ENCODE measurements at regions not wholly inside any gene's neighbourhood (a gene's known extent, or its start where the extent isn't known, plus 50 kb on each side); places are given as distances from the start of the nearest gene placed in this dataset.

DNA sequence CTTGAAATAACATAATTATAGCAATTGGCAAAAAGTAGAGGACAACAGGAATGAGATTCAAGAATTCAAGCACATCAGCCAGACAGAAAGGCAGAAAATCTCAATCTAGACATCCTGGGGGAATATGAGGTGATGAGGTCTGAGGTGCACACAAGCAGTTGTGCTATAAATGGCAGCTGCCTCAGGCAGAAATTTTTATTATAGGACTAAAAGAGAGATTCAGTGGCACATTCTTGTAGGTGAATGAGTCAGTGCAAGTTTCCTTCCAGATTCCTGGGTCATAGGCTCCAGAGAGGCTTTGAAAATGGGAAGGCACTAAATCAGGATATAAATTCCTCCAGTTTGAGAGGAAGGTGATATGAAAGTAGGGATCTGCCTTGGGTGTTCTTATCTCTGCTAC, 127.2 kb upstream of the THSD7B start:
- Histone ChIP-seq H3K4me3 (no peak overlapping the region), H3K27me3 (no peaks in the 10 kb centered on the region), H3K4me1 (no peaks in the 10 kb centered on the region), H3K9me3 (no peaks in the 10 kb centered on the region), H3K27ac (no peak overlapping the region), H3K36me3 (no peaks in the 10 kb centered on the region)
- intact Hi-C loops (cut with DNase I) = no loop called here
- DNase-seq = no peak
- no peak for ATAC-seq
- TF ChIP-seq, protein P1, sequence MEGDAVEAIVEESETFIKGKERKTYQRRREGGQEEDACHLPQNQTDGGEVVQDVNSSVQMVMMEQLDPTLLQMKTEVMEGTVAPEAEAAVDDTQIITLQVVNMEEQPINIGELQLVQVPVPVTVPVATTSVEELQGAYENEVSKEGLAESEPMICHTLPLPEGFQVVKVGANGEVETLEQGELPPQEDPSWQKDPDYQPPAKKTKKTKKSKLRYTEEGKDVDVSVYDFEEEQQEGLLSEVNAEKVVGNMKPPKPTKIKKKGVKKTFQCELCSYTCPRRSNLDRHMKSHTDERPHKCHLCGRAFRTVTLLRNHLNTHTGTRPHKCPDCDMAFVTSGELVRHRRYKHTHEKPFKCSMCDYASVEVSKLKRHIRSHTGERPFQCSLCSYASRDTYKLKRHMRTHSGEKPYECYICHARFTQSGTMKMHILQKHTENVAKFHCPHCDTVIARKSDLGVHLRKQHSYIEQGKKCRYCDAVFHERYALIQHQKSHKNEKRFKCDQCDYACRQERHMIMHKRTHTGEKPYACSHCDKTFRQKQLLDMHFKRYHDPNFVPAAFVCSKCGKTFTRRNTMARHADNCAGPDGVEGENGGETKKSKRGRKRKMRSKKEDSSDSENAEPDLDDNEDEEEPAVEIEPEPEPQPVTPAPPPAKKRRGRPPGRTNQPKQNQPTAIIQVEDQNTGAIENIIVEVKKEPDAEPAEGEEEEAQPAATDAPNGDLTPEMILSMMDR (IDR thresholded peaks at IDR 0.05) = no peak

DNA sequence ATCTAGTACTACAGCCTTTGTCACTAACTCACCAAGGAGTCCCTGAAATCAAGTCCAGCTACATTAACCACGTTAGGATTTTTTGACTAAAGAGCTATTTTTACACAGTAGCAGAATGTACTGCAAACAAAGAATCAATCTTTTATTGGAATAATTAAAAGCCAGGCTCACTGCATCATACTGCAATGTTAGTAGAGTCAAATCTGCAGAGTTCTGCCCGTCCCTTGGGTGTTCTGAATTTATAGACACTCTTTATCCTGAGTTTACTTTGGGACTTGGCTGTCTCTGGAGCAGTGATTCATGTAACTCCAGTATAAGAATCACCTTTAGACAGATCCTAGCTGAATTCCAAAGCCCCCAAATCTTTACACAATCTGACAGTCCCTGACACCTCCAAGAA, 127.9 kb upstream of the THSD7B start:
- Histone ChIP-seq H3K4me3 (no peak overlapping the region), H3K36me3 (no peaks in the 10 kb centered on the region), H3K4me1 (no peaks in the 10 kb centered on the region), H3K27ac (no peak overlapping the region), H3K27me3 (no peaks in the 10 kb centered on the region), H3K9me3 (no peaks in the 10 kb centered on the region)
- intact Hi-C loops (cut with DNase I) = no loop called here
- TF ChIP-seq, protein P1 (IDR thresholded peaks at IDR 0.05) = no peak
- ATAC-seq (no peak), DNase-seq (no peak)

DNA sequence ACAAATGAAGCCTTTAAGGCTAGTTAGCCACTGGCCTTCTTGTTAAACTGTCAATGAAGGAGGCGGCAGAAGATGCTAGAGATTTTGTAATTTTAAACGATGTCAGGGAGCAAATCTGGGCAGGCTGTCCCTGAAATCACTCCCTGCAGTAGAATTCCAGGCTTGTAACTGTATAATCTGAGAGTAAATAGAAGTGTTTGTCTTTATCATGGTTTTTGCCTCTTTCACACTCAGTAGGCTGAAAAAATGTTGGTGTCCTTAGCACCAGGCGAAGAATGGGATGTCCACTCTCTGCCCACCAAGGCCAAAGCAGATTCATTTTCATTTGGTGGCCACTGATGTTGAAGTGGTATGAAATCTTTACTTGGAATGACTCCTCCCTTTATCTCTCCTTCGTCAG, 136.9 kb upstream of the THSD7B start:
- DNase-seq (no peak), ATAC-seq (no peak)
- intact Hi-C loops (cut with DNase I) = no loop called here
- Histone ChIP-seq H3K4me1 (no peaks in the 10 kb centered on the region), H3K27ac (no peak overlapping the region), H3K4me3 (no peak overlapping the region), H3K27me3 (no peaks in the 10 kb centered on the region), H3K9me3 (no peaks in the 10 kb centered on the region), H3K36me3 (no peaks in the 10 kb centered on the region)
- TF ChIP-seq, protein P1 (IDR thresholded peaks at IDR 0.05) = no peak

DNA sequence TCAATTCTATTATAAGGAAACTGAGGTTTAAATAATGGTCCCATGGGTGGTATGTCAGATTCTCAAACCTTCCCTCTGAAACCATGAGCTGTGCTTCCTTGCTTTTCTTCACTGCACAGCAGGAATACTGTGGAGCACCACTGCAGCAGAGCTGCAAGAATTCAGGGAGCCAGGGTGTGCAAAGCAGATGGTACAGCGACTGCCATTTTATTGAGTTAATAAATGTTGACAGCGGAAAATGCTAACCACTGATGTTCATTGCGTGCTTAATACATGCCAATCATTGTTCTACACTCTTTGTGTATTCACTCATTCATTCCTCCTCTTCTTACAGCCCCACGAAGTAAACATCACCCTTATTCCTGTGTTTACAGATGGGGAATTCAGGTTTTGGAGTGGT, 152.2 kb upstream of the THSD7B start:
- Histone ChIP-seq H3K9me3 (no peaks in the 10 kb centered on the region), H3K4me1 (no peaks in the 10 kb centered on the region), H3K36me3 (no peaks in the 10 kb centered on the region), H3K27ac (no peak overlapping the region), H3K4me3 (no peak overlapping the region), H3K27me3 (no peaks in the 10 kb centered on the region)
- intact Hi-C loops (cut with DNase I) = no loop called here
- TF ChIP-seq, protein P1 (IDR thresholded peaks at IDR 0.05) = no peak
- DNase-seq (no peak), ATAC-seq (no peak)

DNA sequence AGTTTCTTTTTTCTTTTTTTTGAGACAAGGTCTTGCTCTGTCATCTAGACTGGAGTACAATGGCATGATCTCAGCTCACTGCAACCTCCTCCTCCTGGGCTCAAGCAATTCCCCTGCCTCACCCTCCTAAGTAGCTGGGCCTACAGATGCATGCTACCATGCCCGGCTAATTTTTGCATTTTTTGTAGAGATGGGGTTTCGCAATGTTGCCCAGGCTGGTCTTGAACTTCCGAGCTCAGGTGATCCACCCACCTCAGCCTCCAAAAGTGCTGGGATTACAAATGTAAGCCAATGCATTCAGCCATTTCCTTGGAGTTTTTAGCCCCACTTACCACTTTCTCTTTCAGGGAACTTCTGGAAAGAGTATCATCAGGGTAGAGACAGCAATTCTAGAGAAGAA, 153.3 kb upstream of the THSD7B start:
- ATAC-seq (no peak), DNase-seq (no peak)
- TF ChIP-seq, protein P1 (IDR thresholded peaks at IDR 0.05) = no peak
- H3K27ac ChIP-seq = no peak overlapping the region
- no peaks in the 10 kb centered on the region for H3K36me3 ChIP-seq
- intact Hi-C loops (cut with DNase I) = no loop called here
- H3K27me3 ChIP-seq = no peaks in the 10 kb centered on the region
- no peaks in the 10 kb centered on the region for H3K4me1 ChIP-seq
- H3K9me3 ChIP-seq = no peaks in the 10 kb centered on the region
- H3K4me3 ChIP-seq = no peak overlapping the region

Data from left lung (tissue), 4 donors.